Stimulated activated CD4-positive, alpha-beta T cell treated with anti-CD3 and anti-CD28 coated beads, Interleukin-4, amount 100 ng/mL, for 4 hours (primary cell): ENCODE measurements at regions not wholly inside any gene's neighbourhood (a gene's known extent, or its start where the extent isn't known, plus 50 kb on each side); places are given as distances from the start of the nearest gene placed in this dataset.

Source experiments
- DNase-seq, 2 experiments: peaks; one replicate each; pipeline ENCODE4 v3.0.0-alpha.2; 2020

GRCh38 chr2:8197101-8197500 is 484.8 kb upstream of the ID2 start:
- no peak for DNase-seq

GRCh38 chr2:8197825-8198224 is 484.0 kb upstream of the ID2 start:
- DNase-seq: no peak

GRCh38 chr2:8198766-8199382 is 483.0 kb upstream of the ID2 start:
- DNase-seq: no peak

GRCh38 chr2:8202132-8202531 is 479.7 kb upstream of the ID2 start:
- DNase-seq: no peak

GRCh38 chr2:8203364-8203763 is 478.5 kb upstream of the ID2 start:
- no peak for DNase-seq

- no peak for DNase-seq
Observed at GRCh38 chr2:8204711-8205110, 477.1 kb upstream of the ID2 start.

- no peak for DNase-seq
Observed at GRCh38 chr2:8209494-8209893, 472.4 kb upstream of the ID2 start.

GRCh38 chr2:8211384-8211783 is 470.5 kb upstream of the ID2 start:
- no peak for DNase-seq

GRCh38 chr2:8212239-8212638 is 469.6 kb upstream of the ID2 start:
- no peak for DNase-seq

- no peak for DNase-seq
Observed at GRCh38 chr2:8214036-8214615, 467.7 kb upstream of the ID2 start.

GRCh38 chr2:8215159-8215863 is 466.5 kb upstream of the ID2 start:
- DNase-seq: no peak

GRCh38 chr2:8215982-8216381 is 465.9 kb upstream of the ID2 start:
- DNase-seq: no peak

- DNase-seq: no peak
Observed at GRCh38 chr2:8216397-8216796, 465.5 kb upstream of the ID2 start.

GRCh38 chr2:8217468-8218030 is 464.3 kb upstream of the ID2 start:
- DNase-seq: no peak

GRCh38 chr2:8219096-8219495 is 462.8 kb upstream of the ID2 start:
- DNase-seq: no peak

- no peak for DNase-seq
Observed at GRCh38 chr2:8219631-8220355, 462.1 kb upstream of the ID2 start.

GRCh38 chr2:8222979-8223694 is 458.7 kb upstream of the ID2 start:
- no peak for DNase-seq

GRCh38 chr2:8223695-8224346 is 458.0 kb upstream of the ID2 start:
- no peak for DNase-seq

GRCh38 chr2:8224347-8225190 is 457.3 kb upstream of the ID2 start:
- no peak for DNase-seq

- DNase-seq: no peak
Observed at GRCh38 chr2:8225266-8225665, 456.6 kb upstream of the ID2 start.

- DNase-seq: no peak
Observed at GRCh38 chr2:8225798-8226197, 456.1 kb upstream of the ID2 start.
